GM19025 (cell line): ENCODE measurements at regions not wholly inside any gene's neighbourhood (a gene's known extent, or its start where the extent isn't known, plus 50 kb on each side); places are given as distances from the start of the nearest gene placed in this dataset.
A peak's percentile ranks its signal among the peaks of the same experiment; 100 is the strongest.
"Not testable (repeated sequence)": the region's sequence is repeated elsewhere in the genome, so short reads cannot be mapped to it uniquely, and the experiment has no call there.

Experiments used
- ATAC-seq: cut with Tn5 transposase; IDR thresholded peaks from one replicate; pipeline ENCODE4 v1.9.1; 2021; ENCODE audit warnings: mild to moderate bottlenecking, low read depth, moderate library complexity; ENCODE audit not compliant: unreplicated experiment

DNA sequence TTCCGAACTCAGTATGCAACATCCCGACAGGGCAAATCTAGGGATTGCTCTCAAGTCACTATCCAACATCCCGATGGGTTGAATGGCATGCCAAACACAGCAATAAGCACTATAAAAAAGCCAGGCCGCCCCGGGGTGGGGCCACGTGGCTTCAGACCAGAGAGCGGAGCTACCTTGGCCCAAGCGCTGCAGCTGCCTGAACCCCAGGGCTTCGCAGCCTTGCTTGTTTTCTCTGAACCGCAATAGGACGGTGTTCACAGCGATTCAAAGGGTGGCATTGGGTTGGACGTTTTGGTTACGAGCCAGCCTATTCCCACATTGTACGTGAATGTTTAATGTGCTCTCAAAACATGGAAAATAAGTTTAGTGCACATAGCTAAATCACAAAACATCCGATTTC, 161.0 kb downstream of the SYT15 start:
- ATAC-seq = not testable (repeated sequence)

DNA sequence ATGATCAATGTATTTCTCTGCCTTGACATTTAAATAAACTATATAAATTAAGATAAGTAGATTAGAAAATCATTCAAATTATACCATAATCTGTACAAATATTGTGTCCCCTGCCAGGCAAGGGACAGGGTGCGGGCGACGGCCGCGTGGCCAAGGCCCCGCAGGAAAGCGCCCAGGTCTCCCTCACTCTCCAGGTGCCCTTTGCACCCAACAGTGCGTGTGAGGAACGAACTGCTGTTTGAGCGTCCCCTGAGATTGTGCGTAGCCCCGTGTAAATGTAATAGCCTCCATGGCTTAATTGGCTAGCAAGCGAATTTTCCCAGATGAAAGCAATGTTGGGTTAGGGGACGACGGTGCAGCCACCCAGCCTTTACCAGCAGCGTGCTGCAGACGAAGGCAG, 161.4 kb downstream of the SYT15 start:
- ATAC-seq = not testable (repeated sequence)

DNA sequence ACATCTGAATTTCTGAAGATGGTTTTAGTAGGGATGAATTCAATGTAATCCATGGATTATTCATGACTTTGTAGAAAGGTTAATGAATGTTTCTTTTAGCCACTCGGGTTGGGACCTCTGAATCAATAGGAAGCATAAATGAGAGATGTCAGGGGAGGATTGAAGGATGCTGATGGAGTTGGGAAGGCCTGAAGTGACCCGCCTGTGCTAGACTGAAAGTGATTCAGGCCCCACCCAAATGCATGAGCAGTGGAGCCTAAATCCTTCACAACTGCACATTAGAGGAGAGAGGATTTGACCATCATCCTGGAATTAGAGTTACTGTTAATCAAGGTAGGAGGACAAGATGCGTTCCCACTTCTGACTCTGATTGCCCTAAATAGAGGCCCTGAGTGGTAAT, 162.2 kb upstream of the PTPN20 start:
- not testable (repeated sequence) for ATAC-seq

DNA sequence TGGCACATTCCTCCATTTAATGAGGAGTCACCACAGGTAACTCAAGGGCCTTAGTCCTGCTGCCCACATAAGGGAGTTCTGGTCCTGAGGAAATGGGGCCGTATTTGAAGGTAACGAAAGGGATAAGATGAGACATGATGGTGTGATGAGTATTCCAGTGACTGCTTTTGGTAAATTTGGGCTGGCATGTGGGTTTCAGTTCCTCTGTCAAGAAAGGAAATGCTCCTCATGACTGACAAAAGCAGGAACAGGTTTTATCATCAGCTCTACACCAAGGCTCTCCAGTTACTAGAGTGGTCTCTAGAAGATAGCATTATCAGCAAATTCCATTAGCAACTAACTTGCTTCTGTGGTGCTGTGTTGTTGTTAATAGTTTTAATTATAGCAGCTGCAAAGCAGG, 161.8 kb upstream of the PTPN20 start:
- ATAC-seq = not testable (repeated sequence)

DNA sequence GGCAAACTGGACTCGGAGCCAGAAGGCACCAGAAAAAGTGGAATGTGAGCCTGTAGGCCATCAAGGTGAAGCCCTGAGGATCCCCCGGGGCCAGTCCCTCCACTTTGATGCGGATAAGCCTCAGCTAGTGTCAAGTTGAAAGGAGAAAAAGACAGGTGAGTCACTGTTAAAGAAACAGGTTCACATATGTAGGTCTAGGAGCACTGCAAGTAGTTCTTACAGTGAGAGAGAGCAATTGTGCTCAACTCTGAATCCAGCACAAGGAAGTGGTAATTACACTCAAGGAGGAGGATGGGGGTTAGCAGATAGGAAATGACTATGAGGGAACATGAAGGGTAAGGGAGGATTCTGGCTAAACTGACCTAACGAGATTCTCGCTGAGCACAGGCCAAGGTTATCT, 157.5 kb upstream of the PTPN20 start:
- not testable (repeated sequence) for ATAC-seq

DNA sequence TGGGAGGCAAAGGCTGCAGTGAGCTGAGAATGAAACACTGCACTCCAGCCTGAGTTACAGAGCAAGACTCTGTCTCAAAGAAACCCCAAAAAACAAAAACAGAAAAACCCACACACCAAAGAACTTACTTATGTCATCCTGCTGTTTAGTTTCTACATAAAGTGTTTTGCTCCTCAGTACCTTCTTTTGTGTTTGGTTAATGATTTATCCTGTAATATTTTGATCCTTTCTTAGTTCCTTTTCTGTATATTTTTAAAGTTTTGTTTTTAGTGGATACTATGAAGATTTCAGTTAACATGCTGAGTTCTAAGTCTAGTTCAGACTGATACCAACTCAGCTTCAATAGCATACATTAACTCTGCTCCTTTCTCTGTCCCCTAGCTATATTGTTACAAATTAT, 149.8 kb upstream of the PTPN20 start:
- peak; percentile 83 for ATAC-seq

DNA sequence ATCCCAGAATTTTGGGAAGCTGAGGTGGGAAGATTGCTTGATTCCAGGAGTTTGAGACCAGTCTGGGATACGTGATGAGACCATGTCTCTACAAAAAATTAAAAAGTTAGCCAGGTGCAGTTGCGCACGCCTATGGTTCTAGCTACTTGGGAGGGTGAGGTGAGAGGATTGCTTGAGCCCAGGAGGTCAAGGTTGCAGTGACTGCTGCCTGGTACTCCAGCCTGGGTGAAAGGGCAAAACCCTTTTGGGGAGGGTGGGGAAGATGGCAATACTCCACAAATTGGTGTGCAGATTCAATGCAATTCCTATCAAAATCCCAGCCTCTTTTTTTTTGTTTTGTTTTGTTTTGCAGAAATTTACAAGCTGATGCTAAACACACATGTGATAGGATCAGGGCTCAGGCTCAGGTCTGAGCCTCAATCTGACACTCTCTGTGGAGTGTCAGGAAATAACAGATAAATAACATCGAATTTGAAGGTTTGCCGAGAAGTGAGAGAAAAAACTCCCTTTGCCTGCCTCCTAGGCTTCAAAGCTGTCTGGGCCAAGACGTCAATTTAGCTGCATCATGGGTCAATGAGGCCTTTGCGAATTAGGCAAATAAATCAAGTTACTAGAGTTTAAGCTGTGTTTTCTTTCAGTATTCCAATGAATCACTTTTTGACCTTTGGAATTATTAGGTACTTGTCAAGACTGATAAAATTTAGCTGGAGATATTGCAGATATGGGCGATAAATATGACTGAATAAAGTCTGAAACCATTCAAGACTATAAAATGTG, 142.5 kb upstream of the PTPN20 start:
- ATAC-seq = not testable (repeated sequence)

DNA sequence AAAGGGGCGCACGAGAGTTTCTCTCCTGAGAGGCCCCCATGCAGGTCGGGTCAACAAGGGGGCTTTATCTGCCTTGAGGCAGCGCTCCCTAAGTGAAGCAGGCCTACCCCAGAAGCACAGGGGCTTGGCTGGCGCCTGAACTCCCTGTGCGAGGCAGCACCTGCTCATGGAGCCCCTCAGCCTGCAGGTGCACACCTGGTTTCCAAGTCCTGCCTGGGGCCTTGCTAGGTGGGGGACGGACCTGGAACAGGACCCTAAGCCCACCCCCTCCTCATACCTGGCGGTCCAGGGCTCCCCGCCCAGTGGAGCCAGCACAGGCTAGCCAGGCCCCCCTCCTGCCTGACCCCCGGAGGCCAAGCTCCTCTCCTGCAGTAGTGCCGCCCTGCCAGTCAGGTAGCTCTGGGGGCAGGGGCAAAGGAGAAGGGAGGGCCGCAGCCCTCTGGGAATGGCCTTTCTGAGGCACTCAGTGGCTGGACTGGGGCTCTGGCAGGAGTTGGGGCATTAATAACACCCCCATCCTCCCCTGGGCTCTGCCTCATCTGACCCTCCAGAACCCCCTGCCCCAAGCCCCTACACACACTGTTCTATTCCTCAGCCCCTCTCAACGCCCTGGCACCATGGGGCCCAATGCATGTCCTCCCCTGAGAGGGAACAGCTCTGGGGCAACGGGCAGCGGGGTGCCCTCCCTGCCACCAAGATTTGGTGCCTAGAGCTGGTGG, 137.9 kb upstream of the PTPN20 start:
- not testable (repeated sequence) for ATAC-seq

DNA sequence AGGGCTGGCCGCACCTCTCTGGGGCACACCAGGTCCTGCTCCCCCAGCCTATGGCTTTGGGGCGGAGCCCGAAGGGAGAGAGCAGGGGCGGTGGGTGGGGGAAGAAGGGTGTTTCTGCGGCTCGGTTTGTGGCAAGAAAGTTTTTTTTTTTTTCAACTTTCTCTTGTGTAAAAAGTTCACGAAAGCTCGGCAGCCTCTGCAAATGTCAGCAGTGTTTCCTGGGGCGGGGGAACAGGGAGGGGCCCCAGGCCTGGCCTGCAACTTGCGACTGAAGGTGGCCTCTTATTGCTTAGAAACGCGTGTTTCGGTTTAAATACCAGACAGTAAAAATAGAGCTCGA, 137.4 kb upstream of the PTPN20 start:
- ATAC-seq = not testable (repeated sequence)

DNA sequence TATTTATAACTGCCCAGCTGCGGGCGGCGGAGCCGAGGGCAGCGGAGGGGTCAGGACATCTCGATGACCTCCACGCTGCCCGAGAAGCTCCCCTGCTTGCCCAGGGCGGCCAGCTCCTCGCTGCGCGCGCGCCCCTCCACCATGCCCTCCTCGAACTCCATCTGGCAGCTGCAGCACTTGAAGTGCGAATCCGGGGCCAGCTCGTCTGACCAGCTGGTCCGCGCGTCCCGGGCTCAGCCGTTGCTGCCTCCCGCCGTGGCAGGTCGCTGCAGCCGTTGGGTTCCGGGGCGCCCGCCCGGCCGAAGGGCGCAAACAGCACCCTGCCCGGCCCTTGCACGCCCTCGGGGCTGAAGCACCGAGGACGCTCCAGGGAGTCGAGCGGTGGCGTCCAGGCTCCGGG, 136.9 kb upstream of the PTPN20 start:
- ATAC-seq = not testable (repeated sequence)

DNA sequence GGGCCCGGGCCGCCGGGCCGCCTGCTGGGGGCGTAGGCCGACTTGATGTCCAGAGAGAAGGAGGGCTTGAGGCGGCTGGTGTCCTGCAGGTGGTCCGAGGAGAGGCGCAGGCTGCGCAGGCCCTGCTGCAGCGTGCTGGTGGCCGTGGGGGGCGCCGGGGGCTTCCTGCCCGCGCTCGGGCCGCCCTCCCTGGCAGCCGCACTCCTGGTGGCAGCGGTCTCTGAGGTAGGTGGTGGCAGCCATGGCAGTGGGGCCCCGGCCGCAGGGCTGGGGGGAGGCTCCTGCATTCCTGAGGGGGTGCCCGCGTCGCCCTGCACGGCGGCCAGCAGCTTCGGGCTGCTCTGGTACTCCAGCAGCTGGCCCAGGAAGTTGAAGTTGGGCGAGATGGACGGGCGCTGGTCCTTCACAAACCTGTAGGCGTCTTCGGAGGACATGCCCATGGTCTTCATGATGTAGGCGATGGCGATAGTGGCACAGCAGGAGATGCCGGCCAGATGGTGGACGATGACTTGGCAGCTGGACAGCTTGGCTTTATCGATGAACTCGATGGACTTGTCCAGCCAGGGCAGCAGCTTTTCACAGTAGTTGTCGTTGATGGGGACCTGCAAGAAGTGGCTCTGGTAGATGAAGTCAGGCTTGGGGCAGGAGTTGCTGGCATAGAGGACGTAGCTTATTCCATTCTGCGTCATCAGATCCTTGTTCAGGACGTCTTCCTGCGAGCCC, 136.1 kb upstream of the PTPN20 start:
- ATAC-seq = not testable (repeated sequence)

DNA sequence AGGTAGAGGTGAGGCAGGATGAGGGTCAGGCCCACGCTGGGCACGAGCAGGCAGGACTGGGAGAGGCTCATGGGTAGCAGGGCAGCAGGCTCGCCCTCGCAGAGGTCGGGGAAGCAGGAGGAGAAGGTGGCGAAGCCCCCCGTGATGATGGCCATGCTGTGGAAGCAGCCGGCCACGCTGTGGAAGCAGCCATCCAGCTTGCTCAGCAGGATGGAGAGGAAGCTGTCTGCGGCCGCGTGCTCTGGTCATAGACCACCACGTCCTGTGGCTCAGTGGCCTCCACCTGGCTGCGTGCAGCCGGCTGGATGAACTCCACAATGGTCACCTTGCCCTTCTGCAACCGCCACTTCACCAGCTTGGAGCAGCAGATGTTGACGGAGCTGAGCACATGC, 135.6 kb upstream of the PTPN20 start:
- ATAC-seq = not testable (repeated sequence)

DNA sequence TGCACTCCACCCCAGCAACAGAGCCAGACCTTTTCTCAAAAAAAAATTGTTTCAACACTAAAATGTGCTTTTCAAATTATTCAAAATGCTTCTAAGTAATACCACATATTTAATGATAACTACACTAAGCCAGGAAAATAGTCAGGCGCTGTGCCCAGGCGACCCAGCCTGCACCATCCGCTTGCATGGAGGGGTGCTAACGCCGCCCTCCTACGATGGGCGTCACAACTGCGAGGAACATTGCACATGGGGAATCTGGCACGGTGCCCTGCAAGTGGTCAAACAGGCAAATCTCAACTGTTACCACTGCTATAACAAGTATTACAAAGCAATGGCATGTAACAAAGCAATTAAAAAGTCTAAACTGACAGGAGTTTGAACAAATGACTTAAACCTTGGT, 131.7 kb upstream of the PTPN20 start:
- ATAC-seq = not testable (repeated sequence)

DNA sequence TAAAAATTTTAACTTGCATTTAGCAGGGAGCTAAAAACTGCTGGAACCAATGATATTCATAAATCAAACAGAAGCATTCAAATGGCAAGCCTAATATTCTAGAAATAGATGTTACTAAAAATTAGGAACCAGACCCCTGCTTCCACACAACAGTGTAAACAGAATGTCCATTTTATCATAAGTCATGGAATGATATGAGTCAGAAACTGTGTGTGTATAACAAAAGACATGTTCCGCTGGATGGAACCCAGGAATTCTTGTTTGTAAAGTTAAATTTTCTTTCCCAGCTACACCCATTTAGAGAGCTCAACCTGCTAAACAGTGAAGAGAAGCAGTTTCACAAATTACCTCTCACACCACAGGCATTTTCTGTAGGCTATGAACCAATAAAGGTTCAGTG, 131.1 kb upstream of the PTPN20 start:
- not testable (repeated sequence) for ATAC-seq

DNA sequence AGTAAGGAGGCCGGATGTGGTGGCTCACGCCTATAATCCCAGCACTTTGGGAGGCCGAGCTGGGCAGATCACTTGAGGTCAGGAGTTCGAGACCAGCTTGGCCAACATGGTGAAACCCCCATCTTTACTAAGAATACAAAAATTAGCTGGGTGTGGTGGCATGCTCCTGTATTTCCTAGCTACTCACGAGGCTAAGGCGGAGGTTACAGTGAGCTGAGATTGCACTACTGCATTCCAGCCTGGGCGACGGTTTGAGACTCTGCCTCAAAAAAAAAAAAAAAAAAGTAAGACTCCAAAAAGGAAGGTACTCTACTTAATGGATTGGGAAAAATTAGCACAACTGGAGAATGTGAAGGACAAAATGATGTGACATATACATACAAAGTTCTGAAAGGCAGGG, 130.2 kb upstream of the PTPN20 start:
- not testable (repeated sequence) for ATAC-seq

DNA sequence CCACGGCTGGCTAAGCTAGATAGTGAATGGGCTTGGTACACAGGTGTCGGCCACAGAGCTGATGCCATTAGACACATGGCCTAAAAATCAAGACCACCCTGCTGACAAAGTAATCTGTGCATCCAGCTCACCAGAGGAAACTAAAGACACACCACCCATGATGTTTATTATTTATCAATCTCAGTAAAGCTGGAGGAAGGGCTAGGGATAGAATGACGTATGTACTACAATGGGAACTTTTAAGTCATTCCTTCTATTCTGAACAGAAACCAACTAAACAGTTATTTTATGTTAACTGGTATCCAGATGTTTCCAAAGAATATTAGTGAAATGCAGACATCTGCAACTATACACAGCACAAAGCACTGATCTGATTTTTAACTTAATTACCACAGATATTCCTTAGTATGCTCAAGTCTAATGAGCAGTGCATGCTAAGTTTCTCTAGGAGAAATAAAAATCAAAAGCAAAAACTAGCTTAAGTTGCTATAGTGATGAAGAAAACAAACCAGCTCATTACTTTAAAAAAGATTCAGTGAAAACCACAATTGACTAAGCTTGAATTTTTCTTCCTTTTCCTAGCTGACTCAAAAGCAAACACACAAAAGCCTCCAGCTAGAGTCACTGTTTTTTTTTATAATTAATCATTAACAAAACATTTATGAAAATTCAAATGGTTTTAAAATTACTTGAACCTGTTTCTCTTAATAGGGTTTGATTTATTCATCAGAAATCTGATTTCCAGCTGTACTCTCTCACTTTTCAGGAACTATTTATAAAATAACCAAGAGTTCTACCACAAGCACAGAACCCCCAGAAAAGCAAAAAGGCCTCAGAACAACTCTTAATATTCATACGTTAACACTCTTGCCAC, 129.0 kb upstream of the PTPN20 start:
- ATAC-seq = peak; percentile 38

DNA sequence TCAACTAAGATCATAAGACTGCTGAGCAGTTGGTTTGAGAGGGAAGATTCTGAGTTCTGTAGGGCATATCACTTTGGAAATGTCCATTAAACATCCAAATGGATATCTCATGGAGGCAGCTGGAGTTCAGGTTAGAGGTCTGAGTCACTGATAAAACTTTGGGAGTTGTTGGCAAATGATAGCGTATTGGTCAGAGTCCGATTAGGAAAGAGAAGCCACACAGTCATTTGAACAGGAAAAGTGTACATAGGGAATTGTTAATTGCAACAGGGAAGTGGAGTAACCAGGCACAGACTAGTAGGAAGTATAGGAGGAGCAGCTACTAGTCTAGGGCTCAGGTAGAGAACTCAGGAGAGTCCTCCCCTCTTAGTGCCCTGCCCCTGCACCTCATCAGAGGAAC, 126.6 kb upstream of the PTPN20 start:
- not testable (repeated sequence) for ATAC-seq

DNA sequence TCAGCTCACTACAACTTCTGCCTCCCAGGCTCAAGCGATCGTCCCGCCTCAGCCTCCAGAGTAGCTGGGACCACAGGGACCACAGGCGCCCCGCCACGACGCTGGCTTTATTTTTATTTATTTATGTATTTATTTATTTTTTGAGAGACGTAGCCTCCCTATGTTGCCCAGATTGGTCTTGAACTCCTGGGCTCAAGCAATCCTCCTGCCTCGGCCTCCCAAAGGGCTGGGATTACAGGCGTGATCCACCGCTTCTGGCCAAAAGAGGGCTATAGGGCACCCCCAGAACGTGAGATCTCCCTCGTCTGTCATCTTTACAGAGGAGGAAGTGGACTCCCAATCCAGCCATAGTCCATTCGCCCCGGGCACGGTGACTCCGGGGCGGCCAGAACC, 125.1 kb upstream of the PTPN20 start:
- not testable (repeated sequence) for ATAC-seq

DNA sequence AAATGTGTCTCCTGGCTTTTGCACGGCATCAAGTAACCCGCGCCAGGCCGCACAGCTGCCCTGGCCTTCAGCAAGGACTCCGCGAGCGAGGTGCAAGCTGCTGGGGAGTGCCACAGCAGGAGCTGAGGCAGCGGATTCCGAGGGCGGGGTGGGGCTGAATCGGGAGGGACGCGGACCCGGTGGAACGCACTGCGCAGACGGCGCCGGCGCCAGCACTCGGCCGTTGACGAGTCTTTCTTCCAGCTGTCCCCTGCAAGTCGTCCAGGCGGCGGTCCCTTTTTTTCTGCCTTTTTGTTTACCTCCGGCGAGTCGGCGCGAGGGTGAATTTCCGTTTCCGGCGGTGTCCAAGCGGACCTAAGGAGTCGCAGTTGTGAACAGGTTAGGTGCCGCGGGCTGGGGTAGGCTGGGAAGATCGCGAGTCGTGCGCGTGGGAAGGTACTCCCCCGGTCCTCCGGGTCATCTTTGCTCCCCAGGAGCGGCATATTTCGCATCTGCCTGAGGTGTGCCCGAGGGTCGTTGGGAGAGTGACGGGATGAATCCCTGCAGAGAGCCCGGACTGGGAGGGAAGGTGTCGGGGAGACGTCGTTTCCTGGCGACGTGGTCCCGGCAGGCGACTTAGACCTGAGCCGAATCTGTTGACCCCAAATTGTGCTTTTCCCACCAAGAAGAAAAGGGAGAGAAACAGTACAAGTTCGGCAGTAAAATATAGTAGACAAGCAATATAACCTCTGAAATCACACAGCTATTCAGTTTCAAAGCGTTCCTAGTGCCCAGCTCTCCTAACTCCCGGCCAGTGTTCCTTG, 124.5 kb upstream of the PTPN20 start:
- ATAC-seq = peak; percentile 43

DNA sequence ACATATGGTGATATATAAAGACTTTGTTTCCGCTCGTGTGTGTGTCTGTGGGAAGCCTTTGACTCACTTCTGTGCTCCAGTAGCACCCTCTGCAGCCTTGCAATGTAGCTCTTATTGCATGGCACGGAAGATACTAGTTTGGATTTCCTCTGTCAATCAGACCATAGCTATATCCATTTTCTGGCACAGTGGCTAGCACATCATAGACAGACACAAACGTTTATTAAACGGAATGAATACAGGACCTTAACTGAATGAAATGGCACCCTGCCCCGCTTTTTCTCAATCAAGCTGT, 124.0 kb upstream of the PTPN20 start:
- ATAC-seq = no peak
